ENCODE measurements at regions not wholly inside any gene's neighbourhood (a gene's known extent, or its start where the extent isn't known, plus 50 kb on each side); places are given as distances from the start of the nearest gene placed in this dataset.
A peak's percentile ranks its signal among the peaks of the same experiment; 100 is the strongest.

DNA sequence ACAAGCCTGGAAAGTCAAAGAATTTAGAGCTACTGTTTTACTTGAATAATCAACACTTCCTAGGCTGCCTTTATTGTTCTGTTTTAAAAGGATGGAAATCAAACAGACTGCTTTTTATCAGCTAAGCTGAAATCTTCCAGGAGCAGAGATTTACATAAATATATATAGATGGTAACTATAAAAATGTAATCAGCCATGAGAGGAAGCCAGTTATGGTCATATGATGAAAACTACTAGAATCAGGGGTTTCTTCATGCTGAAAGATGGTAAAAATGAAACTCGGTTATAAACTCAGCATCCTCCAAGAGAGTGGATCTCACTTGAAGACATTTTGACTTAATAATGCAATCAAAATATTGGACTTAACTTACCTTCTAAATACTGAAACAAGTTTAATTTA, 413.0 kb downstream of the GXYLT1 start:
- TF ChIP-seq, protein P1, sequence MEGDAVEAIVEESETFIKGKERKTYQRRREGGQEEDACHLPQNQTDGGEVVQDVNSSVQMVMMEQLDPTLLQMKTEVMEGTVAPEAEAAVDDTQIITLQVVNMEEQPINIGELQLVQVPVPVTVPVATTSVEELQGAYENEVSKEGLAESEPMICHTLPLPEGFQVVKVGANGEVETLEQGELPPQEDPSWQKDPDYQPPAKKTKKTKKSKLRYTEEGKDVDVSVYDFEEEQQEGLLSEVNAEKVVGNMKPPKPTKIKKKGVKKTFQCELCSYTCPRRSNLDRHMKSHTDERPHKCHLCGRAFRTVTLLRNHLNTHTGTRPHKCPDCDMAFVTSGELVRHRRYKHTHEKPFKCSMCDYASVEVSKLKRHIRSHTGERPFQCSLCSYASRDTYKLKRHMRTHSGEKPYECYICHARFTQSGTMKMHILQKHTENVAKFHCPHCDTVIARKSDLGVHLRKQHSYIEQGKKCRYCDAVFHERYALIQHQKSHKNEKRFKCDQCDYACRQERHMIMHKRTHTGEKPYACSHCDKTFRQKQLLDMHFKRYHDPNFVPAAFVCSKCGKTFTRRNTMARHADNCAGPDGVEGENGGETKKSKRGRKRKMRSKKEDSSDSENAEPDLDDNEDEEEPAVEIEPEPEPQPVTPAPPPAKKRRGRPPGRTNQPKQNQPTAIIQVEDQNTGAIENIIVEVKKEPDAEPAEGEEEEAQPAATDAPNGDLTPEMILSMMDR (IDR thresholded peaks at IDR 0.05; ENCODE audit: insufficient read depth, low read length, poor library complexity, severe bottlenecking), result no peak
- Histone ChIP-seq H3K27me3 (ENCODE audit: control insufficient read depth, insufficient read depth, low read length) (no peaks in the 10 kb centered on the region), H3K4me3 (ENCODE audit: low read depth, low read length) (no peak overlapping the region), H3K36me3 (ENCODE audit: control insufficient read depth, insufficient read depth, low read length) (no peaks in the 10 kb centered on the region)
- DNase-seq (ENCODE audit: low read depth), result no peak

DNA sequence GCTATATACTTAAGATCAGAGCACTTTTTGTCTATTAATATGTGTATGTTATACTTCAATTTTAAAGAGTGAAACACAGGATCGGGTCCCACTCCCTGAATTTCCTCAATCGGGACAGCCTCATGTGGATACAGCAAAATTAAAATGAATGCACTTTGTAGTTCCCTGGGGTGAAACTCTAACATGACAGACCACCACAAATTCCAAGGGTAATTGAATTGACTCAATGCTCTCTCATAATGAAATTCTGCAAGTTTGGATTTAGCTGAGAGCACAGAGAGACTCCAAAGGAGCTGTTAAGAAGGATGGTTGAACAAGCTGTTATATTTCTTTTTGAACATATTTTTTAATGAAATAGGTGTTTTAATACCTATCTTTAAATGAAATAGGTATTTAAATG, 413.6 kb downstream of the GXYLT1 start:
- DNase-seq (ENCODE audit: low read depth), result no peak
- Histone ChIP-seq H3K4me3 (ENCODE audit: low read depth, low read length) (no peak overlapping the region), H3K27me3 (ENCODE audit: control insufficient read depth, insufficient read depth, low read length) (no peaks in the 10 kb centered on the region), H3K36me3 (ENCODE audit: control insufficient read depth, insufficient read depth, low read length) (no peaks in the 10 kb centered on the region)
- TF ChIP-seq, protein P1 (IDR thresholded peaks at IDR 0.05; ENCODE audit: insufficient read depth, low read length, poor library complexity, severe bottlenecking), result no peak

DNA sequence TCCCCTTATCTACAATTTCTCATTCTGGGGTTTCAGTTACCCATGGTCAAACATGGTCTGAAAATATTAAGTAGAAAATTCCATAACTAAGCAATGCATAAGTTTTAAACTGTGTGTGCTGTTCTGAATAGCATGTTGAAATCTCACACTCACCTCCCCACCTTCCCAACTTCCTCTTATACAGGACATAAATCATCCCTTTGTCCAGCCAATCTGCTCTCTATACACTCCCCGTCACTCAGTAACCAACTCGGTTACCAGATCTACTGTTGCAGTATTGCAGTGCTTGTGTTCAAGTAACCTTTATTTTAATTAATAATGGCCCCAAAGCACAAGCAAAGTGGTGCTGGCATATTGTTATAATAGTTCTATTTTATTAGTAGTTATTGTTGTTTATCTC, 420.5 kb downstream of the GXYLT1 start:
- no peak for DNase-seq (ENCODE audit: low read depth)
- Histone ChIP-seq H3K27me3 (ENCODE audit: control insufficient read depth, insufficient read depth, low read length) (no peaks in the 10 kb centered on the region), H3K4me3 (ENCODE audit: low read depth, low read length) (no peak overlapping the region), H3K36me3 (ENCODE audit: control insufficient read depth, insufficient read depth, low read length) (no peaks in the 10 kb centered on the region)
- TF ChIP-seq, protein P1 (IDR thresholded peaks at IDR 0.05; ENCODE audit: insufficient read depth, low read length, poor library complexity, severe bottlenecking), result no peak

DNA sequence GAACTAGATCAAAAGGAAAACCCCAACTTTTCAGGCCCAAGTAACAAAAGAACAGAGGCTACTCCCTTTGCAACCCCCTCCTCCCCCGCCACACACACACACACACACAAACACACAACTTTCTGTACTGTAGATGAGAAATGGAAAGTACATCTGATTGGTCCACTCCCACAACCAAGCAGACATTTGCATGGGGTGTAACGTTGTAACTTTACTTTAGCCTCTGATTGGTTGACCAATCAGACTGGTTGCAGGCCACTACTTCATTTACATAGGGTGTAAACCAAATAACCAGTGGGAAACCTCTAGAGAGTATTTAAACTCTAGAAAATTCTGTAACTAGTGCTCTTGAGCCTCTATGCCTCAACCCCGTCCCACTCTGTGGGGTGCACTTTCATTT, 425.5 kb downstream of the GXYLT1 start:
- H3K27me3 ChIP-seq (ENCODE audit: control insufficient read depth, insufficient read depth, low read length), result no peaks in the 10 kb centered on the region
- TF ChIP-seq, protein P1 (IDR thresholded peaks at IDR 0.05; ENCODE audit: insufficient read depth, low read length, poor library complexity, severe bottlenecking), result no peak
- no peak for DNase-seq (ENCODE audit: low read depth)
- no peaks in the 10 kb centered on the region for H3K36me3 ChIP-seq (ENCODE audit: control insufficient read depth, insufficient read depth, low read length)
- no peak overlapping the region for H3K4me3 ChIP-seq (ENCODE audit: low read depth, low read length)

DNA sequence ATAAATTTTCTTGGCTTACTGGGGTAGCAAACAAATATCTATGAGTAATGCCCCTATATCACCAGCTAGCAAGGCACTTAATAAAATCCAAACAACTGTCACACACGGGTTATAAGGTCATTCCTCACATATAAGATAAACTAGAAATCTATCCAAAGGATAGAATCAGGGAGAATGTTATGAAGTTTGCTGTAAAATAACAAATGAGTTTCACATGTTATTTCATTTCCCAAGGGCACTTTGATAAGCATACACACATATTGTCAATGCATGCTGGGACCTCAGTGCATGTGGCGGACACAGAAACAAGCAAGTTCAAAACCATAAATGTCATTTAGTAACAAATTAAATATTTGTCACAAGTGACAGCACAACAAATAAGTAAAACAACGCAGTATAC, 429.4 kb downstream of the GXYLT1 start:
- DNase-seq (ENCODE audit: low read depth), result no peak
- Histone ChIP-seq H3K4me3 (ENCODE audit: low read depth, low read length) (no peak overlapping the region), H3K36me3 (ENCODE audit: control insufficient read depth, insufficient read depth, low read length) (no peaks in the 10 kb centered on the region), H3K27me3 (ENCODE audit: control insufficient read depth, insufficient read depth, low read length) (no peaks in the 10 kb centered on the region)
- TF ChIP-seq, protein P1 (IDR thresholded peaks at IDR 0.05; ENCODE audit: insufficient read depth, low read length, poor library complexity, severe bottlenecking), result no peak

DNA sequence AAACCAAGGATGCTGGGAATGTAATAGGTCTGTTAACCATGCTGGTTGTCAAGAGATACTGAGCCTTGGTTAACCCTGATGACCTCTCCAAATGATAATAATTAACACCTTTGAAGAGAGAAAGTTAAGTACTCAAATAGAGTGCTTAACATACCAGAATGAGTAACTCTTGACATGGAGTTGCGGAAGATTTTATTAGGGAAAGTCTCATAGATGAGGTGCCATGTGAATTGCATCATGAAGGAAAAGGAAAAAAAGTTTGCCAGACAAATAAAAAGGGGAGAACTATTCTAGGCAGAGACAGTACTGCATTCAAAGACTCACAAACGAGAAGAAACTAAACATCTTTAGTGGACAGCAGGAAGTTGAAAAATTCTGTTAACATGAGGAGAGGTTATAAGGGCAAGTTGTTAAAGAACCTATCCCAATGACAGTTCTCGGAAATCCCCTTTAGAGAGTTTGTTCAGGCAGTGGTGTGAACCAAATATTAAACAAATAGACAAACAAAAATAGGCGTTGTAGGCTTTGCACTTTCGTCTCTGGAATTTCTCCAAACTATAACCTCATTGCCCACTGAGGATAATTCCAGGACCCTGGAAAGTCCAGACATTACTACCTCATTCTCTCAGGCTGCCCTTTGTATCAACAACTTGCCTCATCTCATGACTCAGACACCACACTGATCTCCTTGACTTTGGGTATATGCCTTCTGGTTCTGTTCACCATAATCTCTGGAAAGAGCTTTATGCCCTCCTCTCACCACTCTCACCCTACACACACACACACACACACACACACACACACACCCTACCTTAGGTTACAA, 435.0 kb downstream of the GXYLT1 start:
- Histone ChIP-seq H3K4me3 (ENCODE audit: low read depth, low read length) (no peak overlapping the region), H3K36me3 (ENCODE audit: control insufficient read depth, insufficient read depth, low read length) (no peaks in the 10 kb centered on the region), H3K27me3 (ENCODE audit: control insufficient read depth, insufficient read depth, low read length) (no peaks in the 10 kb centered on the region)
- DNase-seq (ENCODE audit: low read depth), result peak; percentile 67
- TF ChIP-seq, protein P1 (IDR thresholded peaks at IDR 0.05; ENCODE audit: insufficient read depth, low read length, poor library complexity, severe bottlenecking), result no peak
